Sigmoid colon (tissue), 3 donors: ENCODE measurements at regions not wholly inside any gene's neighbourhood (a gene's known extent, or its start where the extent isn't known, plus 50 kb on each side); places are given as distances from the start of the nearest gene placed in this dataset.

ENCODE experiments used
- POLR2A ChIP-seq, 2 donors: fragments of 450-650 bp; IDR thresholded peaks; one replicate each; pipeline ENCODE4 v1.6.1; 2016; ENCODE audit warnings: antibody characterized with exemption in 2 of 2, mild to moderate bottlenecking in 2 of 2, moderate library complexity in 2 of 2
- TF ChIP-seq, protein P1 (sequence below), 4 experiments: fragments of 450-650 bp in 3 of 4; fragments of 200-600 bp in 1 of 4; IDR thresholded peaks; one replicate each; pipeline ENCODE4 v1.5.1; 2016 to 2019; ENCODE audit warnings: antibody characterized with exemption in 4 of 4, mild to moderate bottlenecking in 3 of 4, moderate library complexity in 2 of 4

DNA sequence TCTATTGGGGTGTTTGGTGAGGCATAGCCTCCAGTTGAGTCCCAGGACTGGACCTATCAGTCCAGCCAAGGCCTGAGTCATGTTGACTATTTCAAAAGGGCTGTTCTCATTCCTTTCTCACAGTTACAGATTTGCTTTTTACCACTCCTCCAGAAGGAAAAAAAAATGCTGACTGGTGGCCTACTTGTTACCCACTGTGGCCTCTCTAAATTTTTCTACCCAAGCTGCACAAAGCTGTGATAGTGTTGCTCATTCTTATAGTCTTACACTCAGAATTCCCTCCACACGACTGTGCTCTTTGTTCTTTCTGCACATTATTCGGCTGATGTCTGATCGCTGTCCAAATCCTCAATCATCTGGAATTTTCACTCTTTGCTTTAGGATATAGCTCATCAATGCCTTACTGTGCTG, 1142.2 kb downstream of the IGSF11 start:
- TF ChIP-seq, protein P1, sequence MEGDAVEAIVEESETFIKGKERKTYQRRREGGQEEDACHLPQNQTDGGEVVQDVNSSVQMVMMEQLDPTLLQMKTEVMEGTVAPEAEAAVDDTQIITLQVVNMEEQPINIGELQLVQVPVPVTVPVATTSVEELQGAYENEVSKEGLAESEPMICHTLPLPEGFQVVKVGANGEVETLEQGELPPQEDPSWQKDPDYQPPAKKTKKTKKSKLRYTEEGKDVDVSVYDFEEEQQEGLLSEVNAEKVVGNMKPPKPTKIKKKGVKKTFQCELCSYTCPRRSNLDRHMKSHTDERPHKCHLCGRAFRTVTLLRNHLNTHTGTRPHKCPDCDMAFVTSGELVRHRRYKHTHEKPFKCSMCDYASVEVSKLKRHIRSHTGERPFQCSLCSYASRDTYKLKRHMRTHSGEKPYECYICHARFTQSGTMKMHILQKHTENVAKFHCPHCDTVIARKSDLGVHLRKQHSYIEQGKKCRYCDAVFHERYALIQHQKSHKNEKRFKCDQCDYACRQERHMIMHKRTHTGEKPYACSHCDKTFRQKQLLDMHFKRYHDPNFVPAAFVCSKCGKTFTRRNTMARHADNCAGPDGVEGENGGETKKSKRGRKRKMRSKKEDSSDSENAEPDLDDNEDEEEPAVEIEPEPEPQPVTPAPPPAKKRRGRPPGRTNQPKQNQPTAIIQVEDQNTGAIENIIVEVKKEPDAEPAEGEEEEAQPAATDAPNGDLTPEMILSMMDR (IDR thresholded peaks at IDR 0.05): no peak
- no peak for TF ChIP-seq POLR2A (IDR thresholded peaks at IDR 0.05)
